CD4-positive, CD25-positive, alpha-beta regulatory T cell (primary cell): ENCODE measurements at regions not wholly inside any gene's neighbourhood (a gene's known extent, or its start where the extent isn't known, plus 50 kb on each side); places are given as distances from the start of the nearest gene placed in this dataset.

Experiments
- ATAC-seq, 2 donors: fragments of 150-1000 bp; cut with Tn5 transposase; one replicate each; pipeline ENCODE4 v1.10.0; 2021; ENCODE audit warnings: low read depth in 2 of 2, moderate number of reproducible peaks in 2 of 2, moderate library complexity in 1 of 2
- DNase-seq, 3 donors: peaks; one replicate each; pipeline versions ENCODE4 v3.0.0 to v3.0.0-alpha.2; 2012 to 2022; ENCODE audit warnings: mixed read lengths in 1 of 3
- H3K27ac ChIP-seq: one replicate; pipeline ENCODE4 v1.7.0; 2013; ENCODE audit warnings: mild to moderate bottlenecking, low read length; ENCODE audit not compliant: insufficient read depth, poor library complexity, severe bottlenecking
- H3K27me3 ChIP-seq: one replicate; pipeline ENCODE4 v1.7.0; 2013; ENCODE audit warnings: low read length; ENCODE audit not compliant: control insufficient read depth, insufficient read depth
- H3K36me3 ChIP-seq: one replicate; pipeline ENCODE4 v1.7.0; 2013; ENCODE audit warnings: mild to moderate bottlenecking, low read length, moderate library complexity; ENCODE audit not compliant: control insufficient read depth, insufficient read depth
- H3K4me1 ChIP-seq: 2 replicates; pipeline ENCODE4 v1.7.0; 2013; ENCODE audit warnings: mild to moderate bottlenecking, low read length; ENCODE audit not compliant: insufficient read depth, control insufficient read depth, poor library complexity, severe bottlenecking
- H3K4me3 ChIP-seq: one replicate; pipeline ENCODE4 v1.7.0; 2013; ENCODE audit warnings: low read depth, mild to moderate bottlenecking, low read length, moderate library complexity
- H3K9me3 ChIP-seq, 2 experiments: 1 replicate in 1 of 2; 2 replicates in 1 of 2; pipeline ENCODE4 v1.7.0; 2013; ENCODE audit warnings: low read length in 2 of 2, mild to moderate bottlenecking in 1 of 2, moderate library complexity in 1 of 2; ENCODE audit not compliant: control insufficient read depth in 2 of 2
- H3K27ac Mint-ChIP-seq, 3 donors: one replicate each; pipeline ENCODE4 v1.8.0; 2020 to 2022; ENCODE audit warnings: mild to moderate bottlenecking in 3 of 3, mixed read lengths in 3 of 3, moderate library complexity in 2 of 3
- H3K27me3 Mint-ChIP-seq: one replicate; pipeline ENCODE4 v1.8.0; 2022; ENCODE audit warnings: mild to moderate bottlenecking, mixed read lengths
- H3K36me3 Mint-ChIP-seq: one replicate; pipeline ENCODE4 v1.8.0; 2020; ENCODE audit warnings: mixed read lengths
- H3K4me1 Mint-ChIP-seq, 4 donors: one replicate each; pipeline ENCODE4 v1.8.0; 2020 to 2022; ENCODE audit warnings: mixed read lengths in 4 of 4, mild to moderate bottlenecking in 1 of 4
- H3K4me3 Mint-ChIP-seq, 4 donors: one replicate each; pipeline ENCODE4 v1.8.0; 2020 to 2022; ENCODE audit warnings: mild to moderate bottlenecking in 4 of 4, mixed read lengths in 4 of 4, moderate library complexity in 3 of 4
- H3K9me3 Mint-ChIP-seq, 7 donors: one replicate each; pipeline ENCODE4 v1.8.0; 2020 to 2022; ENCODE audit warnings: mixed read lengths in 7 of 7, mild to moderate bottlenecking in 3 of 7, moderate library complexity in 2 of 7

DNA sequence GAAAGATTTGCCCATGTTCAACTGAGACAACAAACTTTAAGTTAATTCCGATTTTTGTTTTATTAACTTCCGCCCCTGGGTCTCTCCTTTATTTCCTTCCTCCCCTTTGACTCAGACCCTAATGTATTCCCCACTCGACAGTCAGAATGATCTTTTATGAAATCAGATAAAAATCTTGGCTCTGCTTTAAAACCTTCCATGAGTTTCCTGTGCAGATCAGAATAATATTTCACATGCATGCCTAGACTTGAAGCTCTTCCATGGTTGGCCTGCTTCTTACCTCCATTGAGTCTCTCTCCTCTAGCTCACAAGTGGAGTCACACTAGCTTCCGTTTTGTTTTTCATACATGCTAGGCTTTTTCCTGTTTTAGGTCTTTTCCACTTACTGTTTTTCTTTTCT lies 116.8 kb upstream of the SPATA16 start:
- Histone ChIP-seq H3K27me3 (no peaks in the 10 kb centered on the region), H3K36me3 (no peaks in the 10 kb centered on the region), H3K4me1 (no peaks in the 10 kb centered on the region), H3K9me3 (no peaks in the 10 kb centered on the region), H3K27ac (no peak overlapping the region), H3K4me3 (no peak overlapping the region)
- Mint-ChIP-seq H3K9me3 (peaks cover 2 to 8% (median 4%) of the 10 kb centered on the region in 7 donors), H3K27me3 (no peaks in the 10 kb centered on the region), H3K4me1 (no peaks in the 10 kb centered on the region), H3K27ac (no peak overlapping the region), H3K36me3 (no peaks in the 10 kb centered on the region), H3K4me3 (no peak overlapping the region)
- DNase-seq (no peak), ATAC-seq (no peak)

DNA sequence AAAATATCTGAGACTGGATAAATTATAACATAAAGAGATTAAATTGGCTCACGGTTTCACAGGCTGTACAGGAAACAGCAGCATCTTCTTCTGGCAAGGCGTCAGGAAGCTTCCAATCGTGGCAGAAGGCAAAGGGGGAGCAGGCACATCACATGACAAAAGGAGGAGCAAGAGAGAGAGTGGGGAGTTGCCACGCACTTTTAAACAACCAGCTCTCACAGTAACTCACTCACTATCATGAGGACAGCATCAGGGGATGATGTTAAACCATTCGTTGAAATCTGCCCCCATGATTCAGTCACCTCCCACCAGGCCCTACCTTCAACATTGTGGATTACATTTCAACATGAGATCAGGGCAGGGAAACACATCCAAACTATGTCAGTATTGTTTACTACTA lies 114.5 kb upstream of the SPATA16 start:
- Mint-ChIP-seq H3K4me1 (no peaks in the 10 kb centered on the region), H3K36me3 (no peaks in the 10 kb centered on the region), H3K4me3 (no peak overlapping the region), H3K9me3 (peaks cover 2 to 8% (median 4%) of the 10 kb centered on the region in 7 donors), H3K27ac (no peak overlapping the region), H3K27me3 (no peaks in the 10 kb centered on the region)
- H3K27ac ChIP-seq = no peak overlapping the region
- H3K36me3 ChIP-seq = no peaks in the 10 kb centered on the region
- DNase-seq (no peak), ATAC-seq (no peak)
- H3K4me1 ChIP-seq = no peaks in the 10 kb centered on the region
- H3K27me3 ChIP-seq = no peaks in the 10 kb centered on the region
- no peak overlapping the region for H3K4me3 ChIP-seq
- no peaks in the 10 kb centered on the region for H3K9me3 ChIP-seq

DNA sequence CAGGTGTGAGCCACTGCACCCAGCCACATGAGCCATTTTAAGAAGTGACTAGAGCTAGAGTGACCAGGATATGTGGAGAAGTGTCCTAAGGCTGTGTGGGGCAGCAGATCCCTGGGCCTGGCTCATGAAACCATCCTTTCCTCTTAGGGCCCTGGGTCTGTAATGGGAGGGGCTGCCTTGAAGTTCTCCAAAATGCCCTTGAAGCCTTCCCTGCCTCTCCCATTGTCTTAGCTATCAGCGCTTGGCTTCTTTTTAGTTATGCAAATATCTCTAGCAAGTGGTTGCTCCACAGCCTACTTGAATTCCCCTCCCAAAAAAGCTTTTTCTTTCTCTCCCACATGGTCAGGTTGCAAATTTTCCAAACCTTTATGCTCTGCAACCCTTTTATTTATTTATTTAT lies 112.4 kb upstream of the SPATA16 start:
- Mint-ChIP-seq H3K27me3 (no peaks in the 10 kb centered on the region), H3K4me1 (no peaks in the 10 kb centered on the region), H3K4me3 (no peak overlapping the region), H3K36me3 (no peaks in the 10 kb centered on the region), H3K9me3 (peaks cover 2 to 11% (median 3%) of the 10 kb centered on the region in 7 donors), H3K27ac (no peak overlapping the region)
- H3K9me3 ChIP-seq = no peaks in the 10 kb centered on the region
- no peaks in the 10 kb centered on the region for H3K27me3 ChIP-seq
- ATAC-seq (no peak), DNase-seq (no peak)
- no peaks in the 10 kb centered on the region for H3K4me1 ChIP-seq
- H3K36me3 ChIP-seq = no peaks in the 10 kb centered on the region
- no peak overlapping the region for H3K27ac ChIP-seq
- no peak overlapping the region for H3K4me3 ChIP-seq

DNA sequence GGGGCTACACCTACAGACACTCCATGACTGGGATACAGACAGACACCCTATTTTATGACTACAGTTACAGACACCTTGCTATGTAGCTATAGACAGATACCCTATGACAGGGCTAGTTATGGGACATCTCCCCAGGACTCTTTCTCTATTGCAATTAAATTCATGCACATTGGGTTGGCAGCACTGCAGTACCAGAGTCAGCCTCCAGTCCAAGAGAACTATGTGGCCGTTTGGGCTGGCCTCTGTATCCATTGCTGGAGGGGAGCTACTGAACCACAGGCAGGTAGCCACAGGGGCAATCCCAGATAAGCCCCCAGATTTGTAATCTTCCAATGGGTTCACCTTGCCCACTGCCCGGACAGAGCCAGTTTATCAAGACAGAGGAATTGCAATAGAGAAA lies 108.4 kb upstream of the SPATA16 start:
- H3K36me3 Mint-ChIP-seq = no peaks in the 10 kb centered on the region
- ATAC-seq (no peak), DNase-seq (no peak)
- peaks cover 0 to 8% (median 0%) of the 10 kb centered on the region in 7 donors for H3K9me3 Mint-ChIP-seq
- Histone ChIP-seq H3K4me1 (no peaks in the 10 kb centered on the region), H3K36me3 (no peaks in the 10 kb centered on the region), H3K27ac (no peak overlapping the region), H3K4me3 (no peak overlapping the region), H3K9me3 (no peaks in the 10 kb centered on the region), H3K27me3 (no peaks in the 10 kb centered on the region)
- H3K4me1 Mint-ChIP-seq = no peaks in the 10 kb centered on the region
- no peaks in the 10 kb centered on the region for H3K27me3 Mint-ChIP-seq
- H3K4me3 Mint-ChIP-seq = no peak overlapping the region
- no peak overlapping the region for H3K27ac Mint-ChIP-seq

DNA sequence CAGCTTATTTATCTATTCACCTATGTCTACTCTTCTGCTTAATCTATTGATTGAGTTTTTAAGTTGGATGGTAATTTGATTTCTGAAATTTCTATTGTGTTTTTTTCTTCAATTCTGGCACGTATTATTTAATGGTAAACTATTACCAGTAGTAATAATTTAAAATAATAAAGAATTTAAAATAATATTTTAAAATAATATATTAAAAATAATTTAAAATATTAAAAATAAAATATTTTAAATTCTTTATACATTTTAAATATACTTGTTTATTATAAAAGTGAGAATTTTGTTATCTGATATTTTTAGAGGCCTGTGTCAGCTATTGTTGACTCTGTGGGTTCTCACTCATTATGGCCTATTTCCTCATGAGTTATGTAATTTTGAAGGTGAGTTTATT lies 100.7 kb upstream of the SPATA16 start:
- ATAC-seq = no peak
- Histone ChIP-seq H3K27ac (no peak overlapping the region), H3K27me3 (no peaks in the 10 kb centered on the region), H3K9me3 (no peaks in the 10 kb centered on the region), H3K4me1 (no peaks in the 10 kb centered on the region), H3K36me3 (no peaks in the 10 kb centered on the region), H3K4me3 (no peak overlapping the region)
- Mint-ChIP-seq H3K4me1 (no peaks in the 10 kb centered on the region), H3K36me3 (no peaks in the 10 kb centered on the region), H3K27me3 (no peaks in the 10 kb centered on the region), H3K27ac (no peak overlapping the region), H3K9me3 (peaks cover 0 to 6% (median 0%) of the 10 kb centered on the region in 7 donors), H3K4me3 (no peak overlapping the region)
- DNase-seq = no peak

DNA sequence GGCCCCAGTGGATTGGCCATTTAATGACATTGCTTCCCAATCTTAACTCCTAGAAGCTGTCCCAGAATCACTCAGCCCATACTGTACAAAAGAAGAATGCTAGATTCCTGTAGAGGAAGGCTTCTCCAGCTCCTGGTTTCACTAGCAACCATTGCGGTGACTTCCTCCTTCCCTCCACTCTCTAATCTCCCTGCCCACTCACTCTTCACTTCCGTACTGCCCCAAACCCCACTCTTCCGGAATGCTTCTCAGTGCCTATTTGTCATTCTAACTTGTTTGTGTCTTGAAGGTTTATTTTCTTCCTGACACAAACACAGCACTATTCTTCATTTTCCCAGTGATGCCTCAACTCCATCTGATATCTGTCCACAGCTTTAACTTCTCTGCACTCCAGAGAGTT lies 97.1 kb upstream of the SPATA16 start:
- Mint-ChIP-seq H3K27me3 (no peaks in the 10 kb centered on the region), H3K4me3 (no peak overlapping the region), H3K9me3 (peaks cover 0 to 6% (median 5%) of the 10 kb centered on the region in 7 donors), H3K27ac (no peak overlapping the region), H3K36me3 (no peaks in the 10 kb centered on the region), H3K4me1 (no peaks in the 10 kb centered on the region)
- H3K4me1 ChIP-seq = no peaks in the 10 kb centered on the region
- H3K36me3 ChIP-seq = no peaks in the 10 kb centered on the region
- no peak for ATAC-seq
- no peak overlapping the region for H3K27ac ChIP-seq
- no peaks in the 10 kb centered on the region for H3K9me3 ChIP-seq
- no peak for DNase-seq
- H3K4me3 ChIP-seq = no peak overlapping the region
- H3K27me3 ChIP-seq = no peaks in the 10 kb centered on the region

DNA sequence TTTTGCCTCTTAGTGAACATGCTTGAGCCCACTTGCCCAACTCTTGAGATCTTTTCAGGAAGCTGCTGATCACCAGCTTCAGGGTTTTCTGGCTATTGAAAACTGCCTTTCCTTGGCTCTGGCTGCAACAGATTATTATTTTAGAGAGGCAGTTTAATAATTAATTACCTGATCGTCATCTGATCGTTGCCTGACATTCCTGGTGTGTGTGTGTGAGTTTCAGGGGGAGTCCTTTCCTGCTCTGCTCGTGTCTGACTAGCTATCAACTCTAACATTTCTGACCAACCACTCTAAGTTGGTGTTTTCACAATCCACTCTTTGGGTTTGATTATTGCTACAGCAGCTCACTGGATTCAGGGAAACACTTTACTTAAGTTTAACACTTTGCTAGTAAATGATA lies 84.3 kb upstream of the SPATA16 start:
- DNase-seq = no peak
- no peak overlapping the region for H3K27ac ChIP-seq
- Mint-ChIP-seq H3K9me3 (peaks cover 0 to 9% (median 6%) of the 10 kb centered on the region in 7 donors), H3K4me3 (no peak overlapping the region), H3K4me1 (no peaks in the 10 kb centered on the region), H3K36me3 (no peaks in the 10 kb centered on the region), H3K27ac (no peak overlapping the region), H3K27me3 (no peaks in the 10 kb centered on the region)
- H3K36me3 ChIP-seq = no peaks in the 10 kb centered on the region
- H3K4me1 ChIP-seq = no peaks in the 10 kb centered on the region
- ATAC-seq = no peak
- H3K27me3 ChIP-seq = no peaks in the 10 kb centered on the region
- H3K4me3 ChIP-seq = no peak overlapping the region
- peaks cover 0 to 4% of the 10 kb centered on the region in 2 experiments for H3K9me3 ChIP-seq

DNA sequence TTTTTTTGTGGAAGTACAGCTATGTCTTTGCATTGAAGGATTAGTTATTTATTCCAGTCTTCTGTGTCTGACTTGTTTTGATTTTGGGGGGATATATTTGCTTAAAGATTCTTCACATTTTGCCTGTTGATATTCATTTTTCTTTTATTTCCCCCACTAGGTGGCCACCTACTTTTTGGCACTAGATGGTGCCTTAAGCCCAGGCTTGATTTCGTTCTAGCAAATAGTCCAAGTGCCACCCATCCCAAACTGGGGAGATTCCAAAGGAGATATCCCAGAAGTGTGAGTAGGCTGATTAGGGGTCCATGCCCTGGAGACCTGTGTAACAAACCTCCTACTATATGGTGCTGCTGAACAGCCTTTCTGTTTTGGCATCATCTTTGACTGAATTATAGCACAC lies 80.0 kb upstream of the SPATA16 start:
- no peaks in the 10 kb centered on the region for H3K4me1 ChIP-seq
- Mint-ChIP-seq H3K36me3 (no peaks in the 10 kb centered on the region), H3K27ac (no peak overlapping the region), H3K9me3 (peaks cover 0 to 16% (median 6%) of the 10 kb centered on the region in 7 donors), H3K4me1 (no peaks in the 10 kb centered on the region), H3K4me3 (no peak overlapping the region), H3K27me3 (no peaks in the 10 kb centered on the region)
- no peaks in the 10 kb centered on the region for H3K27me3 ChIP-seq
- peaks cover 0 to 4% of the 10 kb centered on the region in 2 experiments for H3K9me3 ChIP-seq
- H3K36me3 ChIP-seq = no peaks in the 10 kb centered on the region
- H3K4me3 ChIP-seq = no peak overlapping the region
- no peak overlapping the region for H3K27ac ChIP-seq
- DNase-seq (no peak), ATAC-seq (no peak)
